PC-9 (cell line): ENCODE measurements at regions not wholly inside any gene's neighbourhood (a gene's known extent, or its start where the extent isn't known, plus 50 kb on each side); places are given as distances from the start of the nearest gene placed in this dataset.

Experiments used
- BruUV-seq: library from RNA; stranded (reverse); fragments of 400-500 nt; replicated peaks from 2 replicates; lab custom pipeline; 2021; lab: Mats Ljungman, UMichigan
- CTCF ChIA-PET: fragments of 300-600 bp; sonication (Branson Sonifier 250); formaldehyde crosslinking; loops from one replicate; lab custom pipeline; 2022; ENCODE audit warnings: antibody characterized with exemption; lab: Charles Lee
- POLR2A ChIA-PET: fragments of 300-600 bp; sonication (Branson Sonifier 250); formaldehyde crosslinking; loops from one replicate; lab custom pipeline; 2022; ENCODE audit warnings: antibody characterized with exemption; ENCODE audit not compliant: unreplicated experiment; lab: Charles Lee
- DNase-seq, 2 experiments: peaks; one replicate each; pipeline versions ENCODE4 v3.0.0 to v3.0.0-alpha.2; 2015 to 2022; ENCODE audit warnings: mixed read lengths in 1 of 2
- H2AFZ ChIP-seq: fragments of 200-600 bp; sonication (generic); 2 replicates; pipeline ENCODE4 v1.8.1; 2017; ENCODE audit warnings: antibody characterized with exemption
- H3F3A ChIP-seq: fragments of 200-600 bp; sonication (generic); 2 replicates; pipeline ENCODE4 v1.8.1; 2017; ENCODE audit warnings: antibody characterized with exemption, mild to moderate bottlenecking, low read depth; ENCODE audit not compliant: insufficient read depth
- H3K27ac ChIP-seq: fragments of 200-600 bp; sonication (generic); 2 replicates; pipeline ENCODE4 v1.6.1; 2016; ENCODE audit warnings: mixed run types
- H3K27me3 ChIP-seq: fragments of 200-600 bp; sonication (generic); 2 replicates; pipeline ENCODE4 v1.6.1; 2016; ENCODE audit warnings: low read depth, mixed run types; ENCODE audit not compliant: insufficient read depth
- H3K36me3 ChIP-seq: fragments of 200-600 bp; sonication (generic); 2 replicates; pipeline ENCODE4 v1.6.1; 2016; ENCODE audit warnings: low read depth, mixed run types
- H3K4me1 ChIP-seq: fragments of 200-600 bp; sonication (generic); replicated peaks from 2 replicates; pipeline ENCODE4 v1.6.1; 2016; ENCODE audit warnings: mixed run types; ENCODE audit not compliant: insufficient read depth
- H3K4me2 ChIP-seq: fragments of 200-600 bp; sonication (generic); 2 replicates; pipeline ENCODE4 v1.6.1; 2017; ENCODE audit warnings: mixed run types
- H3K4me3 ChIP-seq: fragments of 200-600 bp; sonication (generic); 2 replicates; pipeline ENCODE4 v1.6.1; 2016; ENCODE audit warnings: mixed run types
- H3K79me2 ChIP-seq: fragments of 200-600 bp; sonication (generic); 2 replicates; pipeline ENCODE4 v1.6.1; 2017; ENCODE audit warnings: low read depth, mixed run types
- H3K9me2 ChIP-seq: fragments of 200-600 bp; sonication (generic); 2 replicates; pipeline ENCODE4 v1.8.1; 2017; ENCODE audit warnings: mild to moderate bottlenecking; ENCODE audit not compliant: insufficient read depth
- H3K9me3 ChIP-seq: fragments of 200-600 bp; sonication (generic); 2 replicates; pipeline ENCODE4 v1.8.1; 2016; ENCODE audit warnings: low read depth; ENCODE audit not compliant: insufficient read depth
- H4K20me1 ChIP-seq: fragments of 200-600 bp; sonication (generic); 2 replicates; pipeline ENCODE4 v1.8.1; 2017; ENCODE audit not compliant: insufficient read depth
- EZH2 ChIP-seq: fragments of 200-600 bp; sonication (generic); IDR thresholded peaks from 2 replicates; pipeline ENCODE4 v1.8.0; 2017; ENCODE audit warnings: antibody characterized with exemption, low read depth
- intact Hi-C: fragments of 100-400 bp; cut with micrococcal nuclease; formaldehyde crosslinking; loops from one replicate; pipeline ENCODE4 v1.10.0; 2022; ENCODE audit not compliant: unreplicated experiment
- TF ChIP-seq, protein P1 (sequence below): fragments of 200-600 bp; sonication (generic); conservative IDR thresholded peaks from 2 replicates; pipeline ENCODE4 v1.6.1; 2017; ENCODE audit warnings: mixed run types, antibody characterized with exemption, mild to moderate bottlenecking, moderate library complexity

GRCh38 chr11:115656669-115657068 is 152.5 kb upstream of the CADM1 start:
- POLR2A ChIA-PET, result no interaction called here
- TF ChIP-seq, protein P1, sequence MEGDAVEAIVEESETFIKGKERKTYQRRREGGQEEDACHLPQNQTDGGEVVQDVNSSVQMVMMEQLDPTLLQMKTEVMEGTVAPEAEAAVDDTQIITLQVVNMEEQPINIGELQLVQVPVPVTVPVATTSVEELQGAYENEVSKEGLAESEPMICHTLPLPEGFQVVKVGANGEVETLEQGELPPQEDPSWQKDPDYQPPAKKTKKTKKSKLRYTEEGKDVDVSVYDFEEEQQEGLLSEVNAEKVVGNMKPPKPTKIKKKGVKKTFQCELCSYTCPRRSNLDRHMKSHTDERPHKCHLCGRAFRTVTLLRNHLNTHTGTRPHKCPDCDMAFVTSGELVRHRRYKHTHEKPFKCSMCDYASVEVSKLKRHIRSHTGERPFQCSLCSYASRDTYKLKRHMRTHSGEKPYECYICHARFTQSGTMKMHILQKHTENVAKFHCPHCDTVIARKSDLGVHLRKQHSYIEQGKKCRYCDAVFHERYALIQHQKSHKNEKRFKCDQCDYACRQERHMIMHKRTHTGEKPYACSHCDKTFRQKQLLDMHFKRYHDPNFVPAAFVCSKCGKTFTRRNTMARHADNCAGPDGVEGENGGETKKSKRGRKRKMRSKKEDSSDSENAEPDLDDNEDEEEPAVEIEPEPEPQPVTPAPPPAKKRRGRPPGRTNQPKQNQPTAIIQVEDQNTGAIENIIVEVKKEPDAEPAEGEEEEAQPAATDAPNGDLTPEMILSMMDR, result no peak
- TF ChIP-seq EZH2, result no peak
- Histone ChIP-seq H3K27me3 (peaks cover 89% of the 10 kb centered on the region), H3K79me2 (no peaks in the 10 kb centered on the region), H3K9me3 (no peaks in the 10 kb centered on the region), H3K4me3 (no peak overlapping the region), H3K36me3 (no peaks in the 10 kb centered on the region), H3K4me2 (no peak overlapping the region), H3K27ac (no peak overlapping the region), H3F3A (no peaks in the 10 kb centered on the region), H3K9me2 (no peaks in the 10 kb centered on the region), H3K4me1 (no peaks in the 10 kb centered on the region), H4K20me1 (no peaks in the 10 kb centered on the region), H2AFZ (no peak overlapping the region)
- DNase-seq, result no peak
- intact Hi-C loops, result no loop called here
- CTCF ChIA-PET, result no interaction called here
- no TSS peak for BruUV-seq

GRCh38 chr11:115656041-115656440 is 151.8 kb upstream of the CADM1 start:
- Histone ChIP-seq H3K27me3 (peaks cover 92% of the 10 kb centered on the region), H4K20me1 (no peaks in the 10 kb centered on the region), H3F3A (no peaks in the 10 kb centered on the region), H3K79me2 (no peaks in the 10 kb centered on the region), H3K9me2 (no peaks in the 10 kb centered on the region), H3K36me3 (no peaks in the 10 kb centered on the region), H3K4me1 (no peaks in the 10 kb centered on the region), H2AFZ (no peak overlapping the region), H3K4me3 (no peak overlapping the region), H3K4me2 (no peak overlapping the region), H3K9me3 (no peaks in the 10 kb centered on the region), H3K27ac (no peak overlapping the region)
- ChIA-PET POLR2A (no interaction called here), CTCF (no interaction called here)
- no peak for DNase-seq
- BruUV-seq, result no TSS peak
- no peak for TF ChIP-seq EZH2
- TF ChIP-seq, protein P1, result no peak
- intact Hi-C loops, result no loop called here

- intact Hi-C loops, result no loop called here
- ChIA-PET CTCF (no interaction called here), POLR2A (no interaction called here)
Measured at GRCh38 chr11:115654792-115655191, 150.6 kb upstream of the CADM1 start.

More at GRCh38 chr11:115654792-115655191, 150.6 kb upstream of the CADM1 start:
- Histone ChIP-seq H4K20me1 (no peaks in the 10 kb centered on the region), H2AFZ (no peak overlapping the region), H3K4me1 (no peaks in the 10 kb centered on the region), H3K4me3 (no peak overlapping the region), H3K4me2 (no peak overlapping the region), H3K79me2 (no peaks in the 10 kb centered on the region), H3K9me3 (no peaks in the 10 kb centered on the region), H3K27ac (no peak overlapping the region), H3F3A (no peaks in the 10 kb centered on the region), H3K27me3 (peaks cover 80% of the 10 kb centered on the region), H3K9me2 (no peaks in the 10 kb centered on the region), H3K36me3 (no peaks in the 10 kb centered on the region)
- no TSS peak for BruUV-seq
- DNase-seq, result no peak
- TF ChIP-seq, protein P1, result no peak
- no peak for TF ChIP-seq EZH2
